Amygdala (tissue), 56 donors: ENCODE measurements at regions not wholly inside any gene's neighbourhood (a gene's known extent, or its start where the extent isn't known, plus 50 kb on each side); places are given as distances from the start of the nearest gene placed in this dataset.

Source experiments
- DNase-seq, 56 donors: peaks; one replicate each; lab custom pipeline; 2025; lab: John Stamatoyannopoulos, UW

- peak in 1 of 56 donors; percentile 4 for DNase-seq
Observed at GRCh38 chr12:53803194-53803593, 51.4 kb upstream of the CISTR start.

DNA sequence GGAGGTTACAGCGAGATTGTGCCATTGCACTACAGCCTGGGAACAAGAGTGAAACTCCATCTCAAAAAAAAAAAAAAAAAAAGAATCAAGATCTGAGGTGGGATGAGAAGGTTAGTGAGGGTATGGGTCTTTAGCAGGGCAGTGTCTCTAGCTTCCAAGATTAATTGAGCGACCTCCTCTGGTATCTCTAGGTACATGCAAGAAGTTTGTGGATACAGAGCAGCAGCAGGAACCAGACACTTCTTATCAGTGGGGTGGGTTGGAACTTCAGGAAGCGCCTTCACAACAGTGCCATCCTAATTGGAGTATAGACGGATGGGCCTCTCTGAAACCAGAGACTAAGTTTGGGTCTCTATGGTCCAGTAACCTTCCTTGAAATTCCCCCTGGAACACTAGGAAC lies 51.9 kb upstream of the CISTR start:
- no peak for DNase-seq

DNA sequence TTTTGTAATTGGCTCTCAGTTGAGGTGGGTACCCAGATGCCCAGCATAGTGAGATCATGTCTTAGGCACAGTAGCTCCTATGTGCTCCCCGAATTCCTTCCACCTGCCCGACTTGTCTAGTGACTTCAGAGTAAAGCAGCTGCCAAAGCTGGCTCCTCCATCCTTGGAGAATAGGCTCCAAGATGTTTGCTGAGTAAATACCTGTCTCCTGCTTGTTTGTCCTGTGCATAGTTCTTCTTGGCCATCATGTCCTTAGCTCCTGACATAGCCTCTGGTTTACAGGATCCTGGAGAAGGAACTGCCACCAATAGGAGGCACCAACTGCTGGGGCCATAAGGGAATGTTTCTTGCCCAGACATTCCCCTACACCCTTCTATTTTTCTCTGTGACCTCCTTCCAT lies 52.6 kb upstream of the CISTR start:
- no peak for DNase-seq

DNA sequence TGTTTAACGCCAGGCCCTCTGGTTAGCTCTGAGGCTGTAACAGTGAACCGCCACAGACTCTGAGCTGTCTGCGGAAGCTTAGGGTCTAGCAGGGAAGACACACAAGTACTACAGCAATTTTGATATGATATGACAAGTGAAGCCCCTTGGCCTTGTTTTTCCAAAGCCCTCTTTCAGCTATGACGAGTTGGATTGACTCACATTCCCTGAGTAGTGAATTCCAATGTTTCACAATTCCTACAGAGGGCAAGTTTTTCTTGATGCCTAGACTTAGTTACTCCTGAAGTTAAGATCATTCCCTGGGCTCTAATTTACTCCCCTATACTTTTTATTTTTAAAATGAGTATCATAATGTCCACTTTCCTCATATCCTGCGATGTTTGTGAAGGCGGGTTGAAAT lies 53.3 kb upstream of the CISTR start:
- no peak for DNase-seq

DNA sequence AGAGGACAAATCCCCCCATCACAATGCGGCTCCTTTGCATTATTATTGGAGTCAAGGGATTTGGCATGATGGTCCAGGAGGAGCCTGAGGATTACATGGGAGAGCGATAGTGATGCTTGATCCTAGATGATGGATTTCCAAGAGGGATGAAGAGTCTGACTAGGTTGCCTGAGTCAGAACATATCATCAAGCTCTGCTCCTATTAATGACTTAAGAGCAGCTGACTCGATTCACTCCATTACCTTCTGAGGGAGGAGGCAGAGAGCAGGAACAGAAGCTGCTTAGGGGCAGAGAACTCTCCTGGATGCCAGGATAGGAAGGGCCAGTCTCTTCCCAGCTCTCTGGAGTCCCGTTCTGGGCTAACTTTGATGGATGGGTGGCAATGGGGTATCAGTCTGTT lies 54.0 kb upstream of the CISTR start:
- DNase-seq, result no peak

DNA sequence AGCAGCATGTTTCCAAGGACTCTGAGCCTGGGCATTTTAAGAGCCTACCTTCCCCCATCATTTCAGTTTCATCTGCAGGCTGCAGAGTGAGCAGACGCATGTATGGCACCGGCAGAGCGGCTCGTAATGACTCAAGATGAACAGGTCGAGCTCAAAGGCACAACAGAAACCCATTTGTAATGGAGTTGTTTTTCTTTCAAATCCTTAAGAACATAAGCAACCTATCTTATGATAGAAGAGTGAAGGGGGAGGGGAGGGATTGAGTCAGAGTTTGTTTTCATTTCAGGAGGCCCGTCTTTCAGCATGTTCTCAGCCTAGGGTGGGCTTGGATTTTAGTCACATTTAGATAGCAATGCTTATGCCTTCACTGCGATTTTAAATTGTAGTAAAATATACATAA lies 54.9 kb upstream of the CISTR start:
- peak in 1 of 56 donors; percentile 8 for DNase-seq

- no peak for DNase-seq
Observed at GRCh38 chr12:53807322-53807860, 55.6 kb upstream of the CISTR start.

DNA sequence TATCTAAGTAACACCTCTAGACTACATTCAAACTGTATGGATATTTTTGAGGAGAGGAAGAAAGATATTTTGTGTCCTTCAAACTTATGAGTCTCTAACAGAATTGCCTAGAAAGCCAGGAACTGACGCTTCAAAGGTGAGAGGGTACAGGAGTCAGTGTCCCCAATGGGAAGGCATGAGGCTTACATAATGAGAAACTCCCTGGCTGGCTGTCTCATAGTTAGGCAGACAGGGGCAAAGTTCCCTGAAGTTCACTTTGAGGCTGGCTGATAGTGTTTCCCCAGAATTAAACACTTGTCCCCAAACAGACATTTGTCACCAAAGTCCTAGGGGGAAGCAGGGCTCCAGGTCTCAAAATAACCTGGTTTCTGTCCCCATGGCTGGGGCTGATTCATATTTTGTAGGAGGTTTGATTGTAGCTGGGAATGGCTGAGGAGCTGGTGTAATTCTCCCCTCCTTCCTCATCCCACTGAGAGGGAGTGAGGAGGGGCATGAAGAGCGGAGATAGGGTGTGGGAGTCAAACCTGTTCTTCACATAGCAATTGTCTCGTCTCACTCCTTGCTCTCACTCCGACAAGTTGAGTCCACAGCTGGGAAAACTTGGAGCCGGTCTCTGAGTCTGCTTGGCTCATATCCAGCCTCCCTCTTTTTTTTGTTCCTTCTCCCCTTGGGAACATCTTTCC lies 56.4 kb upstream of the CISTR start:
- no peak for DNase-seq

- no peak for DNase-seq
Observed at GRCh38 chr12:53809005-53809404, 57.2 kb upstream of the CISTR start.

- DNase-seq, result no peak
Observed at GRCh38 chr12:53810950-53811349, 59.2 kb upstream of the CISTR start.

GRCh38 chr12:53811606-53812005 lies 59.8 kb upstream of the CISTR start:
- DNase-seq, result no peak

DNA sequence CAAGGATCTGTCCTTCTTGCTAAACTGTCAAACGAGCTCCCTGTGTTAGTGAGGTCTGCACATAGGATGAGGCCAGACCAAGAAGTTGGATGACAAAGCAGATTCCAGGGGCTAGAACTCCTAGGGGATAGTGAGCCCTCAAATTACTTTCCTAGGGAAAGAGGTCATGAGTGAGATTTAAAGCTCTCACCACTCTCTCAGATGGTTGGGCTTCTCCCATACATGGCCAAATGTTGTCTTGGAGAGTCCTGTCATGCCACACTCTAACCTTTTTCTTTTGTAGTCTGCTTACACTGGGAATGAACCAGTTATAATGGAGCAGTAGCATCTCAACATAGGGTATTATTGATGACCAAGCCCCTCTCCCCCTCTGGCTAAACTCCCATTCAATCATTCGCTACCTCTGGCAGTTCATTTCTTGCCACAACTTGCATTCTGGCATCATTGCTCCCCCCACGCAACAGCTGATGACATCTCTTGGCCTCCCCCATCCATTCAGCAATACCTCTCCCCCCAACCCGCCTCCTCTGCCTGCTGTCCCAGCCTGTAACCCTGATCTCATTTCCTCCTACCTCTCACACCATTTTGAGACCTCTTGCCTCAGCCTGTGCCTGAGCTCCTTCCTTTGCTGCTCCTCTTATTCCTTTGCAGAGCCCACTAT lies 64.7 kb upstream of the CISTR start:
- no peak for DNase-seq

- no peak for DNase-seq
Observed at GRCh38 chr12:53817021-53817389, 65.2 kb upstream of the CISTR start.

- DNase-seq, result no peak
Observed at GRCh38 chr12:53820514-53821306, 68.9 kb upstream of the CISTR start.

GRCh38 chr12:53824001-53824712 lies 72.4 kb upstream of the CISTR start:
- no peak for DNase-seq

DNA sequence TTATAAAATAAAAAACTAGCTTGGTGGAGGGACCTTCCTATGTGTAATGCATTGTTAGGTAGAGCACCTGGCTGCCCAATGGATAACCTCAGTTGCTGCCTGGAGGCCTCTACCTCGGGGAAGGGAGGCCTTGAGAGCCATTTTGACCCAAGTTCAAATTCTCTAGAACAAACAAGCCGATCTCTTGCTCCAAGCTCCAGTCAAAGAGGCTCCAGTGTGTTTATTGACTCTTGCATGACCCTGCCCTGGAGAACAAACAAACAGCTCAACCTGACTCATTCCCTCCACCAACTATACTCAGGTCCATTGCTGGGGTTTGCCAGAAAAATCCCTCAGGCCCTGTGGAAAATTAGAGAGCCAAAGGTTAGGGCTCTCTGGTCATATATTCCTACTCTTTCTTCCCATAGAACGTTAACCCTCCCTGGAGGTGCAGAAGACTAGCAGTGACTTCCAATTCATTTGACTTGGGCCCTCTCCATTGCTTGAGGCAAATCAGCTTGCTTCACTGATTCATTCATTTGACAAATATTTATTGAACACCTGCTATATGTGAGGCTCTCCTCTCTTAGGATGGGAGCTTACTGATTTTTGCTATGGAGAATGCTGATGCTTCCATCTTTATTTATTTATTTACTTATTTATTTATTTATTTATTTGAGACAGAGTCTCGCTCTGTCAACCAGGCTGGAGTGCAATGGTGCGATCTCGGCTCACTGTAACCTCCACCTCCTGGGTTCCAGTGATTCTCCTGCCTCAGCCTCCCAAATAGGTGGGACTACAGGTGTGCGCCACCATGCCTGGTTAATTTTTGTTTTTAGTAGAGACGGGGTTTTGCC lies 73.7 kb upstream of the CISTR start:
- no peak for DNase-seq

- no peak for DNase-seq
Observed at GRCh38 chr12:53827306-53827705, 75.5 kb upstream of the CISTR start.

DNA sequence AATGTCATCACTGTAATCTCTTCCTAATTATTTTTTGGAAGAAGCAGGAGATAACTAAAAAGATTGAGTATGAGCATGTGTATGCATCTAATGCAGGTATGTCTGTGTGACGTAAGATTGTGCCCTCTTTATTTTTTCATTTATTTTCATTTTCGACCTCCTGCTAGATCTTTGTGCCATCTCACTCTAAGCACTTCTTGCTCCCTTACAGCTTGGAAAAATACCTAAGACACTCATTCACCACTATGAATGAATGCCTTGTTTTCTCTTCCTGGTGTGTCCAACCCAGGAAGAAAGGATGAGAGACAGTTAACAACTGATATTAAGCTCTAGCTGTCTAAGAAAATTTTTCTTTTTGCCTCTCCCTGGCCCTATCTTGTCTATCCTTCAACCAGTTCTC lies 76.8 kb upstream of the CISTR start:
- no peak for DNase-seq

GRCh38 chr12:53829130-53829819 lies 77.5 kb upstream of the CISTR start:
- no peak for DNase-seq
